ENCODE measurements at regions not wholly inside any gene's neighbourhood (a gene's known extent, or its start where the extent isn't known, plus 50 kb on each side); places are given as distances from the start of the nearest gene placed in this dataset.

- TF ChIP-seq CUX1 (IDR thresholded peaks at IDR 0.05; ENCODE audit: insufficient replicate concordance, low read depth, low read length), result no peak
Measured at GRCh38 chr20:56833427-56833826, 204.3 kb downstream of the TFAP2C start (continued).

DNA sequence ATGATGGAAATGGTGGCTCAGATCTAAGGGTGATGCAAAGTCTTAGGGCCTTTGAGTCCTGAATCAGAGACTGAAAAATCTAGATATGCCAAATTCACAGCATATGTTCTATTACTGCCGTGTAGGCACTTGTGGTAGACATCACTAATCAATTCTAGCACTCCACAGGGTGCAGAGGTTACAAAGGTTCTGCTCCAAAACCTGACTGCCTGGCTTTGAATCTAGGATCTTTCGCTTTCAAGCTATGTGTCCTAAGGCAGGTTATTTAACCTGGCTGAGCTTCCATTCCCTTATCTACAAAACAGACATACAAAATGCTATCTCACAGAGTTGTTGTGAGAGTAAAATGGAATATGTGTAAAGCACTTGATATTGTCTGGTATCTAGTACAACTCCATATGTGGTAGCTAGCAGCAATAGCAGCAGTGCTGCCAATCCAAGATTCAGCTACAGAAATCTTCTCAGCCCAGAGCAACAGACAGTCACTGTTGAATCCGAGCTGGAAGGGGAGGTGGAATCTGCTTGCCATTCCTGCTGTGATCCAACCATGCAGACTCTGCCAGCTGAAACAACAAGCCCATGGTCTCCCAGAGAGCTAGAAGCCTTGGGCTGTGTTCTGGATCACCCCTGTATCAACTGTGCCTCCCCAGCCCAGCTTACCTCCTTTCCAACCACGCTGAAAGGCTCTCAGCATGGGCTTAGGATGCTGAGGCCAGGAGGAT, 206.9 kb downstream of the TFAP2C start:
- no peak overlapping the region for H3K27ac ChIP-seq (ENCODE audit: control insufficient read depth, insufficient read depth)
- intact Hi-C loops (cut with micrococcal nuclease; ENCODE audit: unreplicated experiment), result no loop called here
- FAIRE-seq, result no peak
- no peak overlapping the region for H3K9ac ChIP-seq (ENCODE audit: control insufficient read depth, insufficient read depth, low read length)
- ChIA-PET CTCF (no interaction called here), RAD21 (ENCODE audit: unreplicated experiment) (no interaction called here), POLR2A (no interaction called here), SMC1A (ENCODE audit: uncharacterized antibody, unreplicated experiment) (no interaction called here)
- H2AFZ ChIP-seq (ENCODE audit: control insufficient read depth, low read depth, low read length), result no peak overlapping the region
- no peak overlapping the region for H3K4me3 ChIP-seq
- 4% methylated on average over 4 of the region's 4 CpGs for WGBS (ENCODE audit: insufficient coverage, insufficient replicate concordance, low lambda C conversion rate, missing lambda C conversion rate)
- no peaks in the 10 kb centered on the region for H3K36me3 ChIP-seq (ENCODE audit: control insufficient read depth in 2 of 2, insufficient read depth in 2 of 2, low read length in 1 of 2)
- DNase-seq (ENCODE audit: low read depth, low spot score), result no peak
- TF ChIP-seq GABPA (IDR thresholded peaks at IDR 0.05; ENCODE audit: low read depth) (no peak), ZBTB4 (CRISPR knock-in tag; IDR thresholded peaks at IDR 0.05) (no peak), SREBF1 (IDR thresholded peaks at IDR 0.05; ENCODE audit: low read length) (no peak), NR2F1 (conservative IDR thresholded peaks at IDR 0.05) (no peak), FOXK2 (IDR thresholded peaks at IDR 0.05) (no peak), ZBED1 (IDR thresholded peaks at IDR 0.05; ENCODE audit: borderline replicate concordance) (no peak), ZNF622 (IDR thresholded peaks at IDR 0.05) (no peak), SP1 (IDR thresholded peaks at IDR 0.05; ENCODE audit: low read depth, low read length) (no peak), SUZ12 (IDR thresholded peaks at IDR 0.05; ENCODE audit: unreplicated experiment) (no peak)
- H3K4me2 ChIP-seq (ENCODE audit: control insufficient read depth, insufficient read depth), result no peak overlapping the region
- no peaks in the 10 kb centered on the region for H3K79me2 ChIP-seq (ENCODE audit: control insufficient read depth, insufficient read depth, low read length)
- in situ Hi-C loops (cut with MboI), result no loop called here
- H3K27me3 ChIP-seq (replicated peaks in 1 of 2; ENCODE audit: control insufficient read depth in 2 of 2, insufficient read depth in 2 of 2, low read length in 1 of 2), result no peaks in the 10 kb centered on the region
- no peaks in the 10 kb centered on the region for H3K4me1 ChIP-seq (ENCODE audit: control insufficient read depth, insufficient read depth, low read length)
- no peak for ATAC-seq
- H4K20me1 ChIP-seq (ENCODE audit: control insufficient read depth, insufficient read depth), result no peaks in the 10 kb centered on the region
- no peaks in the 10 kb centered on the region for H3K9me3 ChIP-seq (replicated peaks; ENCODE audit: control insufficient read depth, insufficient read depth, low read length)
- no TSS peak for BruUV-seq (replicated peaks)
